ENCODE measurements at regions not wholly inside any gene's neighbourhood (a gene's known extent, or its start where the extent isn't known, plus 50 kb on each side); places are given as distances from the start of the nearest gene placed in this dataset.

DNA sequence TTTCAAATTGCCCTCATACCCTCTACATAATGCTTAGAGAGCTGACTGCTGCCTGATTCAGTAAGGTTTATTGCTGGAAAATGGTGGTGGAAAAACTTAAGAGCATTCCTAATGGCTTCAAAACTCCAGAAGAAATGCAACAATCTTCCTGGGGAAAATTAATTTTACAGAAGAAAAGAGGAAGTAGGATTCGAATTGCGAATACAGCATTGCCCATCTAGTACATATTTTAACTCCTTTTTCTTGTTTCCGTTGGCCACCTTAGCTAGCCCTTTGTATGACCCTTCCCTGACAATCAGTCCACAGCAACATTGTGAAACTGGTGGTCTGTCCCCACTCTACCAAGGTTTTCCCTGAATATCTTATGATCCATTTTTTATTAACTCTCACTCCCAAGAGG, 224.7 kb downstream of the MTX2 start:
- TF ChIP-seq, protein P1, sequence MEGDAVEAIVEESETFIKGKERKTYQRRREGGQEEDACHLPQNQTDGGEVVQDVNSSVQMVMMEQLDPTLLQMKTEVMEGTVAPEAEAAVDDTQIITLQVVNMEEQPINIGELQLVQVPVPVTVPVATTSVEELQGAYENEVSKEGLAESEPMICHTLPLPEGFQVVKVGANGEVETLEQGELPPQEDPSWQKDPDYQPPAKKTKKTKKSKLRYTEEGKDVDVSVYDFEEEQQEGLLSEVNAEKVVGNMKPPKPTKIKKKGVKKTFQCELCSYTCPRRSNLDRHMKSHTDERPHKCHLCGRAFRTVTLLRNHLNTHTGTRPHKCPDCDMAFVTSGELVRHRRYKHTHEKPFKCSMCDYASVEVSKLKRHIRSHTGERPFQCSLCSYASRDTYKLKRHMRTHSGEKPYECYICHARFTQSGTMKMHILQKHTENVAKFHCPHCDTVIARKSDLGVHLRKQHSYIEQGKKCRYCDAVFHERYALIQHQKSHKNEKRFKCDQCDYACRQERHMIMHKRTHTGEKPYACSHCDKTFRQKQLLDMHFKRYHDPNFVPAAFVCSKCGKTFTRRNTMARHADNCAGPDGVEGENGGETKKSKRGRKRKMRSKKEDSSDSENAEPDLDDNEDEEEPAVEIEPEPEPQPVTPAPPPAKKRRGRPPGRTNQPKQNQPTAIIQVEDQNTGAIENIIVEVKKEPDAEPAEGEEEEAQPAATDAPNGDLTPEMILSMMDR (IDR thresholded peaks at IDR 0.05; ENCODE audit: insufficient read depth, low read length, poor library complexity, severe bottlenecking): no peak
- no peaks in the 10 kb centered on the region for H3K36me3 ChIP-seq (ENCODE audit: control insufficient read depth, insufficient read depth, low read length)

DNA sequence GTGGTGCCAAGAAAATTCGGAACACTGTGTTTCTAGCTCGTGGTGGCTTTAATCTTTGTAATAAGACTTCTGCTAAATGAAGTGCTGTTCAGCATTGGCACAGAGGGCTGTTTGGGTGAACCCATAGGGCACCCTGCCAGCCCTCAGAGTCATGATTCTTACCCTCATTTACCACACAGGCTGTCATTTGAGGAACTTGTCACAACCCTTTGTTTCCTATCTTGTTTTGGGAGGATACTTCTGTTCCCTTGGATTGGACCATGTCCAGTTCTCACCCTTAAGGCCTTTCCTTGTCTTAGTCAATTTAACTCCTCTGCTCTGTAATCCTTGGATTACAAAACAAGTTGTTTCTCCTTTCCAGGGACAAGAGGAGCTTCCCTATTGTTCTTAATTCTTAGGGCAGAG, 225.7 kb downstream of the MTX2 start:
- H3K27me3 ChIP-seq (ENCODE audit: control insufficient read depth, insufficient read depth, low read length): no peaks in the 10 kb centered on the region
- no peak for DNase-seq (ENCODE audit: low read depth)
- TF ChIP-seq, protein P1 (IDR thresholded peaks at IDR 0.05; ENCODE audit: insufficient read depth, low read length, poor library complexity, severe bottlenecking): no peak
- no peaks in the 10 kb centered on the region for H3K36me3 ChIP-seq (ENCODE audit: control insufficient read depth, insufficient read depth, low read length)
- H3K4me3 ChIP-seq (ENCODE audit: low read depth, low read length): no peak overlapping the region

More for the DNA sequence above, 224.7 kb downstream of the MTX2 start:
- no peak for DNase-seq (ENCODE audit: low read depth)
- H3K4me3 ChIP-seq (ENCODE audit: low read depth, low read length): no peak overlapping the region
- H3K27me3 ChIP-seq (ENCODE audit: control insufficient read depth, insufficient read depth, low read length): no peaks in the 10 kb centered on the region

DNA sequence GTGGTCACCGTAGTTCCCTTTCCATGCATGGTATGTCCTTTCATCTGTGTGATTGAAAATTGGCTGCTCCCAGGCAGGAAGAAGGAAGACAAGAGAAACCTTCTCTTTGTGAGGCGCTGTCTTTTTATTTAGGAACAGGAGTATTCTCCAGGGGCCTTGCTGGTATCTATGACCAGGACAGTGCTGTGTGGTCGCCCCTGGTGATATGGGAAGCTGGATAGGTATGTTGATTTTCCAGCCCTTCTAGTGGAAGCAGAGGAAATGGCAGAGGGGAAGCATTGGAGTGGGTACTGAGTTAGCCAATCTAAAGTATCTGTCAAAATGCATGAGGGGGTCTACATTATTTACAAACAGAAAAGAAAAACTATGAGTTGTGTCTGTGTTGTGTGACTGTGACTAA, 226.6 kb downstream of the MTX2 start:
- TF ChIP-seq, protein P1 (IDR thresholded peaks at IDR 0.05; ENCODE audit: insufficient read depth, low read length, poor library complexity, severe bottlenecking): no peak
- no peaks in the 10 kb centered on the region for H3K27me3 ChIP-seq (ENCODE audit: control insufficient read depth, insufficient read depth, low read length)
- H3K4me3 ChIP-seq (ENCODE audit: low read depth, low read length): no peak overlapping the region
- no peaks in the 10 kb centered on the region for H3K36me3 ChIP-seq (ENCODE audit: control insufficient read depth, insufficient read depth, low read length)
- DNase-seq (ENCODE audit: low read depth): no peak

DNA sequence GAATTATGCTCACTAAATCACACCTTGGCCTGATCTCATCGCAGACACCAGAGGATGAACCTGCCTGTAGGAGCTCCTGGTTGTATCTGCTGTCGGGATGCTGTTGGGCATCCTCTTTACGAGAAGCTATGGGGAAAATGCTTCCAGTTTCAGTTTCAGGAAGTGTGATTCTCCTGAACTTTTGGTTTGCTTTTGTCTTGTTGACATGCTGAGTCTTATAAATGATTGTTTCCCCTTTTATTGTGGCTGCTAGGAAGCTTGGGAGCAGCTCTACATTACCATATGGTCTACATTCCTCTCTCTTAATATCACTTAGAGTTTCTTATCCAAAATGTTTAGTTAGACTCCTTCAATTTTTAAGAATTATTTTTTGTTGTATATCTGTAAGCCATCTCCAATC, 227.5 kb downstream of the MTX2 start:
- Histone ChIP-seq H3K4me3 (ENCODE audit: low read depth, low read length) (no peak overlapping the region), H3K36me3 (ENCODE audit: control insufficient read depth, insufficient read depth, low read length) (peaks cover 2% of the 10 kb centered on the region), H3K27me3 (ENCODE audit: control insufficient read depth, insufficient read depth, low read length) (no peaks in the 10 kb centered on the region)
- TF ChIP-seq, protein P1 (IDR thresholded peaks at IDR 0.05; ENCODE audit: insufficient read depth, low read length, poor library complexity, severe bottlenecking): no peak
- no peak for DNase-seq (ENCODE audit: low read depth)

GRCh38 chr2:176500901-176501300, 231.7 kb downstream of the MTX2 start:
- DNase-seq (ENCODE audit: low read depth): no peak
- Histone ChIP-seq H3K27me3 (ENCODE audit: control insufficient read depth, insufficient read depth, low read length) (no peaks in the 10 kb centered on the region), H3K4me3 (ENCODE audit: low read depth, low read length) (no peak overlapping the region), H3K36me3 (ENCODE audit: control insufficient read depth, insufficient read depth, low read length) (peaks cover 2% of the 10 kb centered on the region)
- TF ChIP-seq, protein P1 (IDR thresholded peaks at IDR 0.05; ENCODE audit: insufficient read depth, low read length, poor library complexity, severe bottlenecking): no peak

DNA sequence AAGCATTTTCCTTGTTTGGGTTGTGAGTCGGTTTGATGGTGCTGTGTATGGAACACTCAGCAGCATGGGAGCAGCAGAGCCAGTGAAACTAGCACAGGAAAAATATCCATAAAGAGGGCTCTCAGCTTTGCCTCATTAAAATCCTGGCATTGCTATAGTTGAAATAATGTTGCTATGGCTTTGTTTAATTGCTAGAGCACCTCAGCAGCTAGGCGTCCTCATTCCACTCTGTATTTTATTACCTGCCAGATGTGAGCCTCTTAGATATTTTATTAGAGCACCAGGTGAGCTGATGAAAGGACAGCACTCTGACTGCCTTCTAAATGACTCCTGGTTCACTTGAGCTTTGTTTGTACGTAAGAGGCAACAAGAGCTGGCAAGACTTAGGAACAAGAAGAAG, 232.4 kb downstream of the MTX2 start:
- DNase-seq (ENCODE audit: low read depth): no peak

More for the DNA sequence above, 232.4 kb downstream of the MTX2 start:
- TF ChIP-seq, protein P1 (IDR thresholded peaks at IDR 0.05; ENCODE audit: insufficient read depth, low read length, poor library complexity, severe bottlenecking): no peak
- Histone ChIP-seq H3K4me3 (ENCODE audit: low read depth, low read length) (no peak overlapping the region), H3K27me3 (ENCODE audit: control insufficient read depth, insufficient read depth, low read length) (no peaks in the 10 kb centered on the region), H3K36me3 (ENCODE audit: control insufficient read depth, insufficient read depth, low read length) (peaks cover 2% of the 10 kb centered on the region)
